Large intestine (tissue), 3 donors: ENCODE measurements at regions not wholly inside any gene's neighbourhood (a gene's known extent, or its start where the extent isn't known, plus 50 kb on each side); places are given as distances from the start of the nearest gene placed in this dataset.
"Not testable (repeated sequence)": the region's sequence is repeated elsewhere in the genome, so short reads cannot be mapped to it uniquely, and the experiment has no call there.

Experiments
- DNase-seq, 2 donors: peaks; one replicate each; pipeline versions ENCODE4 v3.0.0 to v3.0.0-alpha.2; 2013
- H3K27ac ChIP-seq: one replicate; pipeline ENCODE4 v1.5.1; 2013; ENCODE audit warnings: low read length
- H3K27me3 ChIP-seq: 2 replicates; pipeline ENCODE4 v1.6.1; 2013; ENCODE audit warnings: low read length; ENCODE audit not compliant: control insufficient read depth, insufficient read depth
- H3K36me3 ChIP-seq: 2 replicates; pipeline ENCODE4 v1.6.1; 2013; ENCODE audit warnings: low read length; ENCODE audit not compliant: control insufficient read depth, insufficient read depth
- H3K4me1 ChIP-seq: one replicate; pipeline ENCODE4 v1.6.1; 2013; ENCODE audit warnings: low read length; ENCODE audit not compliant: control insufficient read depth, insufficient read depth
- H3K4me3 ChIP-seq: one replicate; pipeline ENCODE4 v1.5.1; 2013; ENCODE audit warnings: low read length
- H3K9me3 ChIP-seq: one replicate; pipeline ENCODE4 v1.6.1; 2013; ENCODE audit warnings: mild to moderate bottlenecking, low read depth, low read length, moderate library complexity; ENCODE audit not compliant: control insufficient read depth
- WGBS: methylation state at CpG from one replicate; pipeline ENCODE4 v1.1.5; 2013; ENCODE audit warnings: low lambda C conversion rate; ENCODE audit not compliant: insufficient coverage; 5-methylcytosine and 5-hydroxymethylcytosine counted together

DNA sequence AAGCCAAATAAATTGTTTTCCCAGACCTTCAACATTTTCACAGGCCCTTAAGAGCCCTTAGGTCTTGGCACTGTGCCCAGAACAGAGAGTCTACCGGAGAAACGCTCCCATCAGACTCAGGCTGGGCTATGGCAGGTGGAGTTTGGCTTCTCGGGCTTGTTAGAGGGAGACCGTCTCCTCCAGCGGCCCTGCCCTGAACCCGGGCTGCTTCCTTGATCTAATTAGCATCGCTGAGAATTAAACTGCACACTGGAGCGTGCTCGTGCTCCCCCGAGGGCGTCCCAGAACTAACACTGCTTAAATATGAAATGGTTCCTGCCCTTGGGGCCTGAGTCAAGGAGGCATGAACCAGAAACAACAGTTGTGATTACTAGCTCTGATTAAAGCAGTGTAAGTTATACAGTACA is 634.4 kb downstream of the MATN1 start:
- H3K27ac ChIP-seq: no peak overlapping the region
- no peaks in the 10 kb centered on the region for H3K36me3 ChIP-seq
- H3K4me3 ChIP-seq: no peak overlapping the region
- H3K27me3 ChIP-seq: peaks cover 5% of the 10 kb centered on the region
- H3K4me1 ChIP-seq: peaks cover 8% of the 10 kb centered on the region
- H3K9me3 ChIP-seq: peaks cover 16% of the 10 kb centered on the region
- no CpG with 5 or more reads among the region's 11 CpGs for WGBS
- DNase-seq: peak in 1 of 2 donors; percentile 32

DNA sequence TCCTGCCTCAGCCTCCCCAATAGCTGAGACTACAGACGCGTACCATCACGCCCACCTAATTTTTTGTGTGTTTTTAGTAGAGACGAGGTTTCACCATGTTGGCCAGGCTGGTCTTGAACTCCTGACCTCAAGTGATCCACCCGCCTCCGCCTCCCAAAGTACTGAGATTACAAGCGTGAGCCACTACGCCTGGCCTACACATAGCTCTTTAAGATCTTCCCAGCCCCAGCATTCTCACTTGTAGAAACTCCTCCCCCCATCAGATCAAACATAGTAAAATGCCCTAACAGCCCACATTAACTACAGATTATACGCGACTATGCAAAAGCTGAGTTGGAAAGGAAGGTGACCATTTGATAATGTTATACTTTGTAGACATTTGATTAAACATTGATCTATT is 634.8 kb downstream of the MATN1 start:
- 46% methylated on average over 2 of the region's 10 CpGs for WGBS
- no peak overlapping the region for H3K4me3 ChIP-seq
- H3K4me1 ChIP-seq: peaks cover 11% of the 10 kb centered on the region
- H3K27ac ChIP-seq: no peak overlapping the region
- no peak for DNase-seq
- H3K36me3 ChIP-seq: no peaks in the 10 kb centered on the region
- H3K9me3 ChIP-seq: peaks cover 16% of the 10 kb centered on the region
- H3K27me3 ChIP-seq: peaks cover 5% of the 10 kb centered on the region

DNA sequence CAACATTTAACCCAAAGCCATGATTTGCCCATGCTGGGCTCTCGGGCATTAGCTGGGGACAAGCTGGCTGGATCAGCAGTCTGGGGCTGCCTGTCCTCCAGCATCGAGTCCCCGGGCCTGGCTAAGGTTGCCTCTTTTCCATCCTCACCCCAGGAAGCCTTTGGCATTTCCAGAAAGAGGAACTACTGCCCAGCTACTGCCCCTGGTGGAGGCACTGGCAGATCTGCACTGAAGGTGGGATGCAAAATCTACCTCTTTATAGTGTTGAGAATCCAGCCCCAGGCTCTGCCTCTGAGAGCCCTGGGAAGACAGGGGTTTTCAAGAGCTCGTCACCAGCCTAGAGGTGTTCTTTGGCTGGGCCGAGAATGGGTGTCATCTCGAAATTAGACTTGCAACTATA is 635.9 kb downstream of the MATN1 start:
- Histone ChIP-seq H3K4me3 (no peak overlapping the region), H3K4me1 (peaks cover 11% of the 10 kb centered on the region), H3K27ac (no peak overlapping the region), H3K9me3 (peaks cover 10% of the 10 kb centered on the region), H3K36me3 (no peaks in the 10 kb centered on the region), H3K27me3 (peaks cover 5% of the 10 kb centered on the region)
- WGBS: no CpG with 5 or more reads among the region's 6 CpGs
- no peak for DNase-seq

DNA sequence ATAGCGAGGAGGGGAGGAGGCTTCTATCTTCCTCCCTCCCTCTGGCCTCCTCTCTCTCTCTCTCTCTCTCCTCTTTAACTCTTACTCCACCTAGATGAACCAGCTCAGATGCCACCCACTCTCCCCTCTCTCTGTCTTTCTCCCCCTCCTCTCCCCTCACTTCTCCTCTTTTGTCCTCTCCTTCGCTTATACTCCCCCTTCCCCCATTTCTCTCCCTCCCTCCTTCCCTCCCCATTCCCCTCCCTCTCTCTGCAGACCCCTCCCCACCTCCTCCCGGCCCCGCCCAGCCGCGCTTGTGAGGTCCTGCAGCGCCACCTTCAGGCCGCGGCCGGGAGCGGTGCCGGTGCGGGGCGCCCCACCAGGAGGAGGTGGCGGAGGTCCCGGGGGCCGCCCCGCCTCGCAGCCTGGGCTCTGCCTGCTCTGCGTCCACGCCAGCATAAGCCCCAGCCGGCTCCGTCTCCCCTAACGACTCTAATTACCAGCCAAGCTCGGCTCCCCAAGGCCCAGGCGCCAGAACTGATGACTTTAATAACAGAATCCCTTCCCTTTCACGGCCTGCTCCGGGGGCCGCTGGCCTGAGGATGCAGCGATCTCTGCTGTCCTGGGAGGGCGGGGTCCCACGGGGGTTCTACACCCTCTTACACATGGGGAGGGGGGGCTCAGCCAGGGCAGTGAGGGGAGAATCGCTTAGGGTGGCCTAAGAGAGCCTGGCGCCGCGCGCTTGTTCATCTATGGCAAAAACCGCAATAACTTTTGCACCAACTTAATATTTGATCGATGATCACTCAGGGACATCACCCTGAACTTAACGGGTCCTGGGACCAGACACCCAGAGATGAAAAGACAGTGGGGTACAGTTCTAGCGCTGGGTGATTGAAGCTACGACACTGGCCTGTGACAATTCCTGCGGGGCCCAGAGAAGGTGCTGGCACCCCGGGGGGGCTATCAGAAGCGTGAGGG is 637.3 kb downstream of the MATN1 start:
- Histone ChIP-seq H3K27me3 (peaks cover 5% of the 10 kb centered on the region), H3K4me3 (no peak overlapping the region), H3K4me1 (peaks cover 11% of the 10 kb centered on the region), H3K27ac (no peak overlapping the region), H3K9me3 (no peaks in the 10 kb centered on the region), H3K36me3 (no peaks in the 10 kb centered on the region)
- peak in 1 of 2 donors; percentile 26 for DNase-seq
- 80% methylated on average over 1 of the region's 45 CpGs for WGBS

DNA sequence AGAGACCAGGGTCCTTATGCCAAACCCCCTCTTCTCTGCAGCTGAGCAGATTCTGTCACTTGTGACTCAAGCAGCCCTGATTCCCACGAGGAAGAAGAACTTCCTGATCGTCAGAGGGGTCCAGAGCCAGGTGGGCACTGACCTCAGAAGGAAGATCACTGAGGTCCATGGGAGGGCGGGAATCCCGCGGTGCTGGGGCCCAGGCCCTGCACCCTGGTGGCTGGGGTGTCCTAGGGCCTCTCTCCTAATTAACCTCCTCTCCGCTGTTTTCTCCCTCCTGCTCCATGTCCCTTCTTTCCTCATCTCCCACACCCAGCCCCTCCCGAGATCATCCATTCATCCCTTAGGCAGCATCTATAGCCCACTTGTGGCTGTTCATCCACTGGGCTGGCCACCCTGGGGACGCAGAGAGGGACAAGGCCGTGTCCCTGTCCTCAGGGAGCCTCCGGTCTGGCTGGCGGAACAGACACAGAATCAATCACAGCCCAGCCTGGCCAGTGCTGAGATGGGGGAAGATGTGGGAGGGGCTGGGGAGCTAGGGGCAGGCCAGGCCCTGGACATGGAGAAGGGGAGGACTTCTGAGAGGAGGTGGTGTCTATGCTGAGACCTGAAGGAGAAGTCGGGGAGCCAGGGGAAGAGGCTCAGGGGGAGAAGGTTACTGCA is 638.3 kb downstream of the MATN1 start:
- Histone ChIP-seq H3K9me3 (no peaks in the 10 kb centered on the region), H3K27ac (no peak overlapping the region)

DNA sequence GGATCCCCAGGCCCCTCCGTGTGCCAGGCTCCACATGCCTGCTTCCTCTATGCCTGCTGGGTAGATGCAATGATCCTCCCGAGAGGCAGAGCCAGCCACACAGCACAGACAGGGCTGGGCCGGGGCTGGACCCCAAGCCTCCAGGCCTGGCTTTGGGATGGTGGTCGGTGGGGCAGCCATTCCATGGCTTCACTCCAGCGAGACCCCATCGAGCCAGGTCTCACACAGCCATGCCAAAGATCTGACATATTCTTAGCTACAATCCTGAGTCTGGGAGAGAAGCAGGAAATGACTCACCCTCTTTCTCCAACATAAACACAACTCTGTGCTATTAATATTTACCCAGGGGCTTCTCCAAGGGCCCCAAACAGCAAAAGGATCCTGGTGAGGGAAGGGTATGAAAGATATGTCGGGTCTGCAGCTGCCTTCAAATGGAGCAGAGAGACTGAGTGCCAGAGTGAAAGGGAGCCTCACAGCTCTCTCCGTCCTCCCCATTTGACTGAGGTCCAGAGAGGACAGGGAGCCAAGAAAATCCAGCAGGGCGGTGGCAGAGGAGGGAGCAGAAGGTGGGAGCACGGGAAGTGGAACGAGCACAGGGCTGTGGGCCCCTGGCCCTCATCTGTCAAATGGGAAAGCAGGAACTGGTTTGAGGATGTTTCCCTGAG is 639.5 kb downstream of the MATN1 start:
- Histone ChIP-seq H3K4me1 (peaks cover 8% of the 10 kb centered on the region), H3K27ac (no peak overlapping the region), H3K9me3 (no peaks in the 10 kb centered on the region), H3K4me3 (no peak overlapping the region), H3K36me3 (no peaks in the 10 kb centered on the region), H3K27me3 (peaks cover 5% of the 10 kb centered on the region)
- DNase-seq: peak; percentile 28 to 39
- WGBS: no CpG with 5 or more reads among the region's 11 CpGs

More for the DNA sequence above, 638.3 kb downstream of the MATN1 start:
- no peak for DNase-seq
- Histone ChIP-seq H3K36me3 (no peaks in the 10 kb centered on the region), H3K4me1 (peaks cover 11% of the 10 kb centered on the region), H3K27me3 (peaks cover 5% of the 10 kb centered on the region), H3K4me3 (no peak overlapping the region)
- no CpG with 5 or more reads among the region's 12 CpGs for WGBS

DNA sequence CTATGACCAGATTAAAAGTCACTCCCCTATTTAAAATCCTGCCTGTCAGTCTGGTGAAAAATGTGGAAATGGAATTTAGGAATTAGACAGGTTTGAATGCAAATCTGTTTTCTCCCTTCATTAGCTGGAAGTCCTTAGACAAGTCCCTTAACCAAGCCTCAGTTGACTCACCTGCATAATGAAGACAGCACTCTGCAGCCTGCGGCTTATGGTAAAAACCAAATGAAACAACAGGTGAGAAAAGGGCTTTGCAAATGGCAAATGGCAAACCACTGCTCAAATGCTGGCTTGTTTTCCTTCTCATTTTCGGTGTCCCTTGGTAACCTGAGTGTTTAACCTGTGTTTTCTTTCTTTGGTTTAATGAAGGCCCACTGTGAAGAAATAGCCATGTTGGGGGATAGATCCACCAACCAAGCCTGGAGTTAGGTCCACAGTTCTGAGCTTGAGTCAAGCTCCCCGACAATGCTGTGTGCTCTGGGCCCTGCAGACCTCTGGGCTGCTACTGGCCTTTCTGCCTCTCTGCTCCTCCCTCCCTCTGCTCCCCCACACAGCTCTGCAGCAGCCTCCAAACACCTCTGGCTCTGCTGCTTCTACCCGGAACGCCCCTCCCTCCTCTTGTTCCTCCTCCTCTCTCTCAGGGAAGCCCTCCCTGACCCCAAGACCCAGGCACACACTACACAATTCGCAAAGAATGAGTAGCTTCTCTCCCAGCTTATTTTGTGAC is 641.8 kb downstream of the MATN1 start:
- peaks cover 8% of the 10 kb centered on the region for H3K4me1 ChIP-seq
- H3K9me3 ChIP-seq: no peaks in the 10 kb centered on the region
- WGBS: 100% methylated on average over 1 of the region's 6 CpGs
- no peak overlapping the region for H3K27ac ChIP-seq
- H3K4me3 ChIP-seq: no peak overlapping the region
- no peaks in the 10 kb centered on the region for H3K36me3 ChIP-seq
- no peak for DNase-seq
- H3K27me3 ChIP-seq: peaks cover 2% of the 10 kb centered on the region

DNA sequence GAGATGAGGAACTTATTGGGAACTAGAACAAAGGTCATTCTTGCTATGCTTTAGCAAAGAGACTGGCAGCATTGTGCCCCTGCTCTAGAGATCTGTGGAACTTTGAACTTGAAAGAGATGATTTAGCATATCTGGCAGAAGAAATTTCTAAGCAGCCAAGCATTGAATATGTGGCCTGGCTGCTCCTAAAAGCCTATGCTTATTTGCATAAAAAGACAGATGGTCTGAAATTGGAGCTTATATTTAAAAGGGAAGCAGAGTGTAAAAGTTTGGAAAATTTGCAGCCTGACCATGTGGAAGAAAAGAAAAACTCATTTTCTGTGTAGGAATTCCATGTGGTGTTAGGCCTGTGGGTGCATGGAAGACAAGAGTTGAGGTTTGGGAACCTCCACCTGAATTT is 647.5 kb downstream of the MATN1 start:
- H3K27ac ChIP-seq, H3K9me3 ChIP-seq, DNase-seq, H3K27me3 ChIP-seq, H3K4me1 ChIP-seq, H3K4me3 ChIP-seq, H3K36me3 ChIP-seq: not testable (repeated sequence)

DNA sequence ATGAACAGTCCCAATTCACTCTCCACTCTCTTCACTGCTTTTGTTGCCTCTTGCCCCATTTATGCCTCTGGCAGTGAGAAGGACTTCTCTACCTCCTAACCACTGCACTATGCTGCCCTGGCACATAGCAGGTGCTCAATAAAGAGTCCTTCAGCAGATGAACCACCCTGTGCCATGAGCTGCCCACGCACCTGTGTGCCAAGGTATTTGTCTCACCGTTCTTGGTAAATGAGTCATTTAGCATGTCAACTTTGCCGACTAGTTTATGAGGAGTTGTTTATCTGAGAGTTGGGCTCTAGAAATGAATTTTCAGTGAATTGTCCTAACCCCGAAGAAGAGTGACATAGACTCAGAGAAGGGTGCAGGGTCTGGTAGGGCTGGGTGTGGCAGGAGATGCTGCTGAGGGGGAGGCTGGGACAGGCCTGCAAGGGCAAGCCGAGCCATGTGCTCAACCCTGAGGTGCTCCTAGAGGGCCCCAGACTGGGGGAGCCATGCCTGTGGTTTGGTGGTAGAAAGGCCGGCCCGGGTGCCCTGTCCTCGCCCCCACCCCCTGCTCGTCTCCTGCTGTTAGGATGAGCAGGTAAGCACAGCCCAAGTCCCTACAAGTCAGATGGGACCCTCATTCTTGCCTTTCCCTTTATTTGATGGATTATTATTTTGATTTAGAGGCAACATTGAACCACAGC is 654.5 kb downstream of the MATN1 start:
- Histone ChIP-seq H3K27ac (no peak overlapping the region), H3K4me3 (no peak overlapping the region), H3K27me3 (peaks cover 2% of the 10 kb centered on the region), H3K4me1 (no peaks in the 10 kb centered on the region), H3K9me3 (no peaks in the 10 kb centered on the region), H3K36me3 (no peaks in the 10 kb centered on the region)
- 80% methylated on average over 1 of the region's 9 CpGs for WGBS
- no peak for DNase-seq
